CD4-positive, alpha-beta T cell (primary cell): ENCODE measurements at regions not wholly inside any gene's neighbourhood (a gene's known extent, or its start where the extent isn't known, plus 50 kb on each side); places are given as distances from the start of the nearest gene placed in this dataset.

ENCODE experiments used
- ATAC-seq: fragments of 200-7000 bp; cut with Tn5 transposase; one replicate; pipeline ENCODE4 v1.10.0; 2022; ENCODE audit warnings: mild to moderate bottlenecking; ENCODE audit not compliant: poor library complexity
- CTCF ChIA-PET: fragments of 350-600 bp; sonication (Branson Sonifier 250); formaldehyde crosslinking; loops from one replicate; lab custom pipeline; 2021; ENCODE audit warnings: antibody characterized with exemption, inconsistent platforms; lab: Charles Lee
- POLR2A ChIA-PET: fragments of 350-600 bp; sonication (Branson Sonifier 250); formaldehyde crosslinking; loops from one replicate; lab custom pipeline; 2021; ENCODE audit warnings: antibody characterized with exemption, inconsistent platforms; lab: Charles Lee
- DNase-seq, 14 experiments: peaks; one replicate each; pipeline ENCODE4 v3.0.0-alpha.2; 2013 to 2020; ENCODE audit warnings: mixed read lengths in 2 of 14
- H3K27ac ChIP-seq, 2 donors: one replicate each; pipeline versions ENCODE4 v1.5.1 to v1.7.0; 2013; ENCODE audit warnings: low read length in 2 of 2, low read depth in 1 of 2, mild to moderate bottlenecking in 1 of 2
- H3K27me3 ChIP-seq, 2 experiments: 1 replicate in 1 of 2; 2 replicates in 1 of 2; pipeline versions ENCODE4 v1.6.1 to v1.7.0; 2013; ENCODE audit warnings: low read length in 2 of 2, control low read depth in 1 of 2, mild to moderate bottlenecking in 1 of 2, moderate library complexity in 1 of 2; ENCODE audit not compliant: insufficient read depth in 2 of 2, control insufficient read depth in 1 of 2
- H3K36me3 ChIP-seq: one replicate; pipeline ENCODE4 v1.6.1; 2013; ENCODE audit warnings: low read length, control low read depth; ENCODE audit not compliant: insufficient read depth
- H3K4me1 ChIP-seq: one replicate; pipeline ENCODE4 v1.6.1; 2013; ENCODE audit warnings: low read length, control low read depth; ENCODE audit not compliant: insufficient read depth
- H3K4me3 ChIP-seq: one replicate; pipeline ENCODE4 v1.5.1; 2013; ENCODE audit warnings: mild to moderate bottlenecking, low read length, moderate library complexity
- H3K9me3 ChIP-seq, 2 experiments: 1 replicate in 1 of 2; 2 replicates in 1 of 2; pipeline versions ENCODE4 v1.6.1 to v1.7.0; 2013; ENCODE audit warnings: low read length in 2 of 2, mild to moderate bottlenecking in 2 of 2, control low read depth in 1 of 2, moderate library complexity in 1 of 2; ENCODE audit not compliant: control insufficient read depth in 1 of 2, insufficient read depth in 1 of 2
- H3K27ac Mint-ChIP-seq: one replicate; pipeline ENCODE4 v1.8.0; 2020; ENCODE audit warnings: mixed read lengths
- H3K27me3 Mint-ChIP-seq: one replicate; pipeline ENCODE4 v1.8.0; 2021; ENCODE audit warnings: mixed read lengths
- H3K36me3 Mint-ChIP-seq: one replicate; pipeline ENCODE4 v1.8.0; 2021; ENCODE audit warnings: low read depth, mixed read lengths
- H3K4me1 Mint-ChIP-seq: one replicate; pipeline ENCODE4 v1.8.0; 2021; ENCODE audit warnings: low read depth, mixed read lengths
- H3K4me3 Mint-ChIP-seq: one replicate; pipeline ENCODE4 v1.8.0; 2020; ENCODE audit warnings: mild to moderate bottlenecking, mixed read lengths
- H3K9me3 Mint-ChIP-seq: one replicate; pipeline ENCODE4 v1.8.0; 2020; ENCODE audit warnings: mixed read lengths
- CTCF ChIP-seq: fragments of 200-600 bp; IDR thresholded peaks from one replicate; pipeline ENCODE4 v1.8.0; 2022; ENCODE audit warnings: antibody characterized with exemption, mild to moderate bottlenecking
- intact Hi-C, 2 experiments: fragments of 100-400 bp; cut with DNase I in 1 of 2; cut with micrococcal nuclease in 1 of 2; formaldehyde crosslinking; loops; one replicate each; pipeline versions ENCODE4 v1.15.1 to v1.9.0; 2023 to 2025; cut with DNase I, micrococcal nuclease

- Histone ChIP-seq H3K36me3 (no peaks in the 10 kb centered on the region), H3K4me1 (no peaks in the 10 kb centered on the region), H3K27ac (no peak overlapping the region), H3K27me3 (no peaks in the 10 kb centered on the region), H3K4me3 (no peak overlapping the region), H3K9me3 (peaks cover 0 to 4% of the 10 kb centered on the region in 2 experiments)
- H3K36me3 Mint-ChIP-seq, result no peaks in the 10 kb centered on the region
- no peak for DNase-seq
- H3K27ac Mint-ChIP-seq, result no peak overlapping the region
- no peaks in the 10 kb centered on the region for H3K27me3 Mint-ChIP-seq
- H3K4me3 Mint-ChIP-seq, result no peak overlapping the region
- POLR2A ChIA-PET, result no interaction called here
- intact Hi-C loops, result no loop called here
- CTCF ChIA-PET, result no interaction called here
- no peaks in the 10 kb centered on the region for H3K9me3 Mint-ChIP-seq
- TF ChIP-seq CTCF, result no peak
- no peak for ATAC-seq
- H3K4me1 Mint-ChIP-seq, result no peaks in the 10 kb centered on the region
These were observed 490.4 kb downstream of the NR4A2 start for GRCh38 chr2:155842103-155842502.

- CTCF ChIA-PET, result no interaction called here
- no peak for TF ChIP-seq CTCF
These were observed 491.1 kb downstream of the NR4A2 start for GRCh38 chr2:155841442-155841841.

GRCh38 chr2:155840661-155841060, 491.9 kb downstream of the NR4A2 start:
- Mint-ChIP-seq H3K4me1 (no peaks in the 10 kb centered on the region), H3K27ac (no peak overlapping the region), H3K36me3 (no peaks in the 10 kb centered on the region), H3K27me3 (no peaks in the 10 kb centered on the region), H3K9me3 (no peaks in the 10 kb centered on the region), H3K4me3 (no peak overlapping the region)
- no peaks in the 10 kb centered on the region for H3K4me1 ChIP-seq
- H3K9me3 ChIP-seq, result peaks cover 0 to 4% of the 10 kb centered on the region in 2 experiments
- TF ChIP-seq CTCF, result no peak
- no peak overlapping the region for H3K4me3 ChIP-seq
- CTCF ChIA-PET, result no interaction called here
- POLR2A ChIA-PET, result no interaction called here
- no peaks in the 10 kb centered on the region for H3K27me3 ChIP-seq
- H3K36me3 ChIP-seq, result no peaks in the 10 kb centered on the region
- DNase-seq, result no peak
- intact Hi-C loops, result no loop called here
- no peak overlapping the region for H3K27ac ChIP-seq
- ATAC-seq, result no peak

More at GRCh38 chr2:155841442-155841841, 491.1 kb downstream of the NR4A2 start:
- Mint-ChIP-seq H3K9me3 (no peaks in the 10 kb centered on the region), H3K4me1 (no peaks in the 10 kb centered on the region), H3K36me3 (no peaks in the 10 kb centered on the region), H3K27ac (no peak overlapping the region), H3K4me3 (no peak overlapping the region), H3K27me3 (no peaks in the 10 kb centered on the region)
- Histone ChIP-seq H3K4me1 (no peaks in the 10 kb centered on the region), H3K36me3 (no peaks in the 10 kb centered on the region), H3K27ac (no peak overlapping the region), H3K27me3 (no peaks in the 10 kb centered on the region), H3K9me3 (peaks cover 0 to 4% of the 10 kb centered on the region in 2 experiments), H3K4me3 (no peak overlapping the region)
- ATAC-seq (no peak), DNase-seq (no peak)
- intact Hi-C loops, result no loop called here
- POLR2A ChIA-PET, result no interaction called here
